ENCODE measurements at regions not wholly inside any gene's neighbourhood (a gene's known extent, or its start where the extent isn't known, plus 50 kb on each side); places are given as distances from the start of the nearest gene placed in this dataset.

DNA sequence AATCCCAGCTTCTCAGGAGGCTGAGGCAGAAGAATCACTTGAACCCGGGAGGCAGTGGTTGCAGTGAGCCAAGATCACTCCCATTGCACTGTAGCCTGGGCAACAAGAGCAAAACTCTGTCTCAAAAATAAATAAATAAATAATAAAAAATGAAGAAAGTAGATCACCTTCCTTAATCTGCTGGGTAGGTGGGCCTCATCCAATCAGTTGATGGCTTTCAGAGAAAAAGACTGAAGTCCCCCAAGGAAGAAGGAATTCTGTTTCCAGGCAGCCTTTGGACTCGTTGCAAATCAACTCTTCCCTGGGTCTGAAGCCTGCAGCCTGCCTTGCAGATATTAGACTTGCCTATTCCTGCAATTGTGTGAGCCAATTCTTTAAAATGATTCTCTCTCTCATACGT is 136.5 kb downstream of the TFCP2L1 start:
- Mint-ChIP-seq H3K27ac (no peak overlapping the region), H3K9me3 (ENCODE audit: insufficient read depth) (peaks cover 2% of the 10 kb centered on the region), H3K27me3 (no peaks in the 10 kb centered on the region), H3K4me3 (no peak overlapping the region), H3K4me1 (no peaks in the 10 kb centered on the region)
- no peak for TF ChIP-seq EZH2 (IDR thresholded peaks at IDR 0.05; ENCODE audit: borderline replicate concordance, insufficient read depth, low read depth, low read length, poor library complexity, severe bottlenecking)
- TF ChIP-seq, protein P1, sequence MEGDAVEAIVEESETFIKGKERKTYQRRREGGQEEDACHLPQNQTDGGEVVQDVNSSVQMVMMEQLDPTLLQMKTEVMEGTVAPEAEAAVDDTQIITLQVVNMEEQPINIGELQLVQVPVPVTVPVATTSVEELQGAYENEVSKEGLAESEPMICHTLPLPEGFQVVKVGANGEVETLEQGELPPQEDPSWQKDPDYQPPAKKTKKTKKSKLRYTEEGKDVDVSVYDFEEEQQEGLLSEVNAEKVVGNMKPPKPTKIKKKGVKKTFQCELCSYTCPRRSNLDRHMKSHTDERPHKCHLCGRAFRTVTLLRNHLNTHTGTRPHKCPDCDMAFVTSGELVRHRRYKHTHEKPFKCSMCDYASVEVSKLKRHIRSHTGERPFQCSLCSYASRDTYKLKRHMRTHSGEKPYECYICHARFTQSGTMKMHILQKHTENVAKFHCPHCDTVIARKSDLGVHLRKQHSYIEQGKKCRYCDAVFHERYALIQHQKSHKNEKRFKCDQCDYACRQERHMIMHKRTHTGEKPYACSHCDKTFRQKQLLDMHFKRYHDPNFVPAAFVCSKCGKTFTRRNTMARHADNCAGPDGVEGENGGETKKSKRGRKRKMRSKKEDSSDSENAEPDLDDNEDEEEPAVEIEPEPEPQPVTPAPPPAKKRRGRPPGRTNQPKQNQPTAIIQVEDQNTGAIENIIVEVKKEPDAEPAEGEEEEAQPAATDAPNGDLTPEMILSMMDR (IDR thresholded peaks at IDR 0.05) = no peak
- intact Hi-C loops (cut with micrococcal nuclease) = no loop called here
- ATAC-seq (ENCODE audit: low read depth) (no peak), DNase-seq (no peak)
- H3K27me3 ChIP-seq (replicated peaks in 1 of 4; ENCODE audit: control extremely low read depth in 1 of 4, control insufficient read depth in 3 of 4, insufficient read depth in 4 of 4, low read length in 3 of 4) = no peaks in the 10 kb centered on the region
- H3K27ac ChIP-seq (ENCODE audit: low read length in 2 of 2) = no peak overlapping the region
- H3K79me2 ChIP-seq (ENCODE audit: control insufficient read depth, insufficient read depth, low read length) = no peaks in the 10 kb centered on the region
- ChIA-PET CTCF (no interaction called here), POLR2A (no interaction called here)
- no CpG with 5 or more reads among the region's 3 CpGs for WGBS (ENCODE audit: insufficient coverage)
- H4K20me1 ChIP-seq (ENCODE audit: control insufficient read depth, insufficient read depth, low read length, poor library complexity, severe bottlenecking) = no peaks in the 10 kb centered on the region
- H3K9me3 ChIP-seq (ENCODE audit: control extremely low read depth in 1 of 3, control insufficient read depth in 2 of 3, insufficient read depth in 1 of 3, low read length in 2 of 3) = no peaks in the 10 kb centered on the region
- no peak overlapping the region for H3K4me3 ChIP-seq (ENCODE audit: control extremely low read depth in 1 of 5, extremely low read depth in 1 of 5, insufficient read depth in 1 of 5, low read depth in 2 of 5, low read length in 4 of 5)
- no peaks in the 10 kb centered on the region for H3K36me3 ChIP-seq (replicated peaks in 1 of 2; ENCODE audit: control extremely low read depth in 1 of 2, control insufficient read depth in 1 of 2, extremely low read depth in 1 of 2, insufficient read depth in 2 of 2, low read length in 1 of 2)
- no peak overlapping the region for H2AFZ ChIP-seq (ENCODE audit: insufficient read depth, low read depth, low read length, poor library complexity, severe bottlenecking)
- H3K9ac ChIP-seq (ENCODE audit: low read length) = no peak overlapping the region
- no peak overlapping the region for H3K4me2 ChIP-seq (replicated peaks; ENCODE audit: low read depth, low read length, poor library complexity, severe bottlenecking)
- H3K4me1 ChIP-seq (ENCODE audit: control insufficient read depth in 2 of 2, insufficient read depth in 2 of 2, low read length in 2 of 2) = no peaks in the 10 kb centered on the region

DNA sequence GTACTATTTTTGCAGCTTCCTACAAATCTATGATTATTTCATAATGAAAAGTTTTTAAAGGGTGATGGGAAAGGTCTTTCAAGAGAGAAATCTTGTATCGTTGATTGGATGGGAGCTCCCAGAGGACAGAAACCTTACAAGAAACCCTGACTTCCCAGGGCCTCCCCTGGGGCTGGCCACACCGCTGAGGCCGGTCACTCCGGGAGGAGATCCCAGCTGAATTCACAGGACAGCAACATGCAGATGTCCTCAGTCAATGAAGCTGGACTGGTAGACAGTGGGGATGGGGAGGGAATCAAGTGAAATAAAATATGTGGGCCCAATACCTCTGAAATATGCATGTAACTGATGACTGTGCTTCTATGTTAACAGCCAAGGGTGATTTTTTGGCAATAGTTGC is 135.6 kb downstream of the TFCP2L1 start:
- Histone ChIP-seq H3K4me3 (ENCODE audit: control extremely low read depth in 1 of 5, extremely low read depth in 1 of 5, insufficient read depth in 1 of 5, low read depth in 2 of 5, low read length in 4 of 5) (no peak overlapping the region), H2AFZ (ENCODE audit: insufficient read depth, low read depth, low read length, poor library complexity, severe bottlenecking) (no peak overlapping the region), H3K79me2 (ENCODE audit: control insufficient read depth, insufficient read depth, low read length) (no peaks in the 10 kb centered on the region), H3K9me3 (ENCODE audit: control extremely low read depth in 1 of 3, control insufficient read depth in 2 of 3, insufficient read depth in 1 of 3, low read length in 2 of 3) (peaks cover 0 to 3% (median 0%) of the 10 kb centered on the region in 3 donors), H3K9ac (ENCODE audit: low read length) (no peak overlapping the region), H3K36me3 (replicated peaks in 1 of 2; ENCODE audit: control extremely low read depth in 1 of 2, control insufficient read depth in 1 of 2, extremely low read depth in 1 of 2, insufficient read depth in 2 of 2, low read length in 1 of 2) (no peaks in the 10 kb centered on the region), H3K4me1 (ENCODE audit: control insufficient read depth in 2 of 2, insufficient read depth in 2 of 2, low read length in 2 of 2) (no peaks in the 10 kb centered on the region), H4K20me1 (ENCODE audit: control insufficient read depth, insufficient read depth, low read length, poor library complexity, severe bottlenecking) (no peaks in the 10 kb centered on the region), H3K27ac (ENCODE audit: low read length in 2 of 2) (no peak overlapping the region), H3K4me2 (replicated peaks; ENCODE audit: low read depth, low read length, poor library complexity, severe bottlenecking) (no peak overlapping the region), H3K27me3 (replicated peaks in 1 of 4; ENCODE audit: control extremely low read depth in 1 of 4, control insufficient read depth in 3 of 4, insufficient read depth in 4 of 4, low read length in 3 of 4) (no peaks in the 10 kb centered on the region)
- TF ChIP-seq EZH2 (IDR thresholded peaks at IDR 0.05; ENCODE audit: borderline replicate concordance, insufficient read depth, low read depth, low read length, poor library complexity, severe bottlenecking) = no peak
- TF ChIP-seq, protein P1 (IDR thresholded peaks at IDR 0.05) = no peak
- ATAC-seq (ENCODE audit: low read depth) (no peak), DNase-seq (no peak)
- POLR2A ChIA-PET = no interaction called here
- intact Hi-C loops (cut with micrococcal nuclease) = no loop called here
- no peaks in the 10 kb centered on the region for H3K27me3 Mint-ChIP-seq
- no peak overlapping the region for H3K4me3 Mint-ChIP-seq
- WGBS (ENCODE audit: insufficient coverage) = 97% methylated on average over 3 of the region's 4 CpGs
- H3K4me1 Mint-ChIP-seq = no peaks in the 10 kb centered on the region
- peaks cover 2% of the 10 kb centered on the region for H3K9me3 Mint-ChIP-seq (ENCODE audit: insufficient read depth)
- no peak overlapping the region for H3K27ac Mint-ChIP-seq
- CTCF ChIA-PET = no interaction called here

All from B cell (primary cell).